ENCODE measurements at regions not wholly inside any gene's neighbourhood (a gene's known extent, or its start where the extent isn't known, plus 50 kb on each side); places are given as distances from the start of the nearest gene placed in this dataset.

GRCh38 chrX:39852491-39852890 is 245.3 kb downstream of the BCOR start:
- Histone ChIP-seq H3K27ac (no peak overlapping the region), H3K36me3 (no peaks in the 10 kb centered on the region), H3K4me1 (ENCODE audit: control insufficient read depth in 1 of 2, low read depth in 2 of 2) (peaks cover 8 to 19% of the 10 kb centered on the region in 2 donors), H3K4me3 (no peak overlapping the region), H3K9me3 (no peaks in the 10 kb centered on the region), H3K27me3 (replicated peaks; ENCODE audit: insufficient read depth) (no peaks in the 10 kb centered on the region)
- ATAC-seq (ENCODE audit: insufficient number of reproducible peaks, low FRiP score, low read depth) (no peak), DNase-seq (ENCODE audit: low spot score) (no peak)
- TF ChIP-seq, protein P1, sequence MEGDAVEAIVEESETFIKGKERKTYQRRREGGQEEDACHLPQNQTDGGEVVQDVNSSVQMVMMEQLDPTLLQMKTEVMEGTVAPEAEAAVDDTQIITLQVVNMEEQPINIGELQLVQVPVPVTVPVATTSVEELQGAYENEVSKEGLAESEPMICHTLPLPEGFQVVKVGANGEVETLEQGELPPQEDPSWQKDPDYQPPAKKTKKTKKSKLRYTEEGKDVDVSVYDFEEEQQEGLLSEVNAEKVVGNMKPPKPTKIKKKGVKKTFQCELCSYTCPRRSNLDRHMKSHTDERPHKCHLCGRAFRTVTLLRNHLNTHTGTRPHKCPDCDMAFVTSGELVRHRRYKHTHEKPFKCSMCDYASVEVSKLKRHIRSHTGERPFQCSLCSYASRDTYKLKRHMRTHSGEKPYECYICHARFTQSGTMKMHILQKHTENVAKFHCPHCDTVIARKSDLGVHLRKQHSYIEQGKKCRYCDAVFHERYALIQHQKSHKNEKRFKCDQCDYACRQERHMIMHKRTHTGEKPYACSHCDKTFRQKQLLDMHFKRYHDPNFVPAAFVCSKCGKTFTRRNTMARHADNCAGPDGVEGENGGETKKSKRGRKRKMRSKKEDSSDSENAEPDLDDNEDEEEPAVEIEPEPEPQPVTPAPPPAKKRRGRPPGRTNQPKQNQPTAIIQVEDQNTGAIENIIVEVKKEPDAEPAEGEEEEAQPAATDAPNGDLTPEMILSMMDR (IDR thresholded peaks at IDR 0.05): no peak

DNA sequence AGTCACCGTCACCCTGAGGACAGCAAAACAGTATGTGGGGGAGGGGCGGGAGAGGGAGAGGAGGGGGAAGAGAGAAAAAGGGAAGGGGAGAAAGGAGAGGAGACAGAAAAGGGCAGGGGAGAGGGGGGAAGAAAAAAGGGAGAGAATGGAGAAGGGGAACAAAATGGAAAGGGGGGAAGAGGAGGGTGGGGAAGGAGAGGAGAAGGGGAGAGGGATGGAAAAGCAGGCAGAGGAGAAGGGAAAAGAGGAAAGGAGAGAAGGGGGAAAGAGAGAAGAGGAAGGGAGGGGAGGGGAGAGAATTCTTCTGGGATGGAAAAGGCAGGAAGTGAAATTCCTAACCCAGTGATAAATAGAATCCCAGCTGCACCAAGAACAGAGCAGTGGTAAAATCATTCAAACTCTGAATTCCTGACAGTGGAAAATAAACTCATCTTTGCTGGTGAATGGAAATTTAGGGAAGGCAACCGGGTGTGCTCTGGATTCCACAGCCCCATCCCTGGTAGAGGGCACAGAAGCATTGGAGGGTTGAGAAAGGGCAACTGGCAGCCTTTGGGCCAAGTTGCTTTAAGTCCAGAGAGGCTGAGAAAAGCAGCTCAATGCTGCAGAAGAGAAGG is 244.2 kb downstream of the BCOR start:
- Histone ChIP-seq H3K27ac (no peak overlapping the region), H3K36me3 (no peaks in the 10 kb centered on the region), H3K9me3 (no peaks in the 10 kb centered on the region), H3K27me3 (replicated peaks; ENCODE audit: insufficient read depth) (no peaks in the 10 kb centered on the region), H3K4me3 (no peak overlapping the region), H3K4me1 (ENCODE audit: control insufficient read depth in 1 of 2, low read depth in 2 of 2) (peaks cover 8 to 19% of the 10 kb centered on the region in 2 donors)
- DNase-seq (ENCODE audit: low spot score) (no peak), ATAC-seq (ENCODE audit: insufficient number of reproducible peaks, low FRiP score, low read depth) (no peak)
- TF ChIP-seq, protein P1 (IDR thresholded peaks at IDR 0.05): no peak

- Histone ChIP-seq H3K36me3 (no peaks in the 10 kb centered on the region), H3K9me3 (no peaks in the 10 kb centered on the region), H3K4me1 (ENCODE audit: control insufficient read depth in 1 of 2, low read depth in 2 of 2) (peaks cover 8 to 19% of the 10 kb centered on the region in 2 donors), H3K27me3 (replicated peaks; ENCODE audit: insufficient read depth) (no peaks in the 10 kb centered on the region), H3K27ac (no peak overlapping the region), H3K4me3 (no peak overlapping the region)
- ATAC-seq (ENCODE audit: insufficient number of reproducible peaks, low FRiP score, low read depth) (no peak), DNase-seq (ENCODE audit: low spot score) (no peak)
- TF ChIP-seq, protein P1 (IDR thresholded peaks at IDR 0.05): no peak
Measured at GRCh38 chrX:39854772-39855747, 242.7 kb downstream of the BCOR start.

GRCh38 chrX:39855748-39856129 is 242.0 kb downstream of the BCOR start:
- H3K27me3 ChIP-seq (replicated peaks; ENCODE audit: insufficient read depth): no peaks in the 10 kb centered on the region
- H3K9me3 ChIP-seq: no peaks in the 10 kb centered on the region
- peaks cover 8 to 19% of the 10 kb centered on the region in 2 donors for H3K4me1 ChIP-seq (ENCODE audit: control insufficient read depth in 1 of 2, low read depth in 2 of 2)
- H3K27ac ChIP-seq: no peak overlapping the region
- no peak overlapping the region for H3K4me3 ChIP-seq
- TF ChIP-seq, protein P1 (IDR thresholded peaks at IDR 0.05): no peak
- ATAC-seq (ENCODE audit: insufficient number of reproducible peaks, low FRiP score, low read depth) (no peak), DNase-seq (ENCODE audit: low spot score) (no peak)
- no peaks in the 10 kb centered on the region for H3K36me3 ChIP-seq

GRCh38 chrX:39856472-39857121 is 241.2 kb downstream of the BCOR start:
- Histone ChIP-seq H3K4me3 (no peak overlapping the region), H3K4me1 (ENCODE audit: control insufficient read depth in 1 of 2, low read depth in 2 of 2) (peaks cover 8 to 19% of the 10 kb centered on the region in 2 donors), H3K36me3 (no peaks in the 10 kb centered on the region), H3K9me3 (no peaks in the 10 kb centered on the region), H3K27ac (no peak overlapping the region), H3K27me3 (replicated peaks; ENCODE audit: insufficient read depth) (no peaks in the 10 kb centered on the region)
- ATAC-seq (ENCODE audit: insufficient number of reproducible peaks, low FRiP score, low read depth) (no peak), DNase-seq (ENCODE audit: low spot score) (no peak)
- TF ChIP-seq, protein P1 (IDR thresholded peaks at IDR 0.05): no peak
